IMR-90 (cell line): ENCODE measurements at regions not wholly inside any gene's neighbourhood (a gene's known extent, or its start where the extent isn't known, plus 50 kb on each side); places are given as distances from the start of the nearest gene placed in this dataset.

Source experiments
- ATAC-seq: fragments of 200-7000 bp; cut with Tn5 transposase; 2 replicates; pipeline ENCODE4 v1.9.1; 2020; ENCODE audit warnings: low read depth, mild to moderate bottlenecking, moderate library complexity
- BruUV-seq: library from RNA; stranded (reverse); fragments of 400-500 nt; replicated peaks from 2 replicates; lab custom pipeline; 2021; lab: Mats Ljungman, UMichigan
- CTCF ChIA-PET: fragments of 300-600 bp; formaldehyde crosslinking; extraction: SDS; loops from one replicate; lab custom pipeline; 2021; ENCODE audit warnings: antibody characterized with exemption; lab: Yijun Ruan, JAX
- POLR2A ChIA-PET: fragments of 300-600 bp; sonication (Branson Sonifier 250); formaldehyde crosslinking; loops from one replicate; lab custom pipeline; 2022; ENCODE audit warnings: antibody characterized with exemption; ENCODE audit not compliant: unreplicated experiment; lab: Charles Lee
- DNase-seq: peaks from one replicate; pipeline ENCODE4 v3.0.0; 2013
- H2AFZ ChIP-seq: replicated peaks from 2 replicates; pipeline ENCODE3; 2013; ENCODE audit warnings: low read length, mild to moderate bottlenecking; ENCODE audit not compliant: poor library complexity
- H2AK5ac ChIP-seq: 2 replicates; pipeline ENCODE4 v1.6.1; 2013; ENCODE audit warnings: low read depth, low read length, inconsistent platforms
- H2AK9ac ChIP-seq: replicated peaks from 2 replicates; pipeline ENCODE3; 2013; ENCODE audit warnings: mild to moderate bottlenecking, low read depth, low read length, moderate library complexity; ENCODE audit not compliant: poor library complexity
- H2BK120ac ChIP-seq: 2 replicates; pipeline ENCODE4 v1.6.1; 2013; ENCODE audit warnings: low read depth, low read length, inconsistent platforms
- H2BK15ac ChIP-seq: 3 replicates; pipeline ENCODE4 v1.6.1; 2013; ENCODE audit warnings: low read depth, low read length, inconsistent platforms
- H2BK20ac ChIP-seq: 2 replicates; pipeline ENCODE4 v1.6.1; 2013; ENCODE audit warnings: low read depth, mild to moderate bottlenecking, inconsistent platforms, low read length, moderate library complexity
- H2BK5ac ChIP-seq: 2 replicates; pipeline ENCODE4 v1.6.1; 2013; ENCODE audit warnings: mild to moderate bottlenecking, low read depth, low read length, inconsistent platforms; ENCODE audit not compliant: poor library complexity, severe bottlenecking
- H3K14ac ChIP-seq: replicated peaks from 2 replicates; pipeline ENCODE4 v1.6.1; 2013; ENCODE audit warnings: low read depth, low read length, inconsistent platforms
- H3K18ac ChIP-seq: 2 replicates; pipeline ENCODE4 v1.6.1; 2013; ENCODE audit warnings: low read depth, low read length, control low read depth
- H3K23ac ChIP-seq: 2 replicates; pipeline ENCODE4 v1.6.1; 2013; ENCODE audit warnings: low read depth, low read length, inconsistent platforms
- H3K27ac ChIP-seq: 2 replicates; pipeline ENCODE4 v1.5.1; 2013; ENCODE audit warnings: mild to moderate bottlenecking, control low read depth, low read length; ENCODE audit not compliant: insufficient read depth
- H3K27me3 ChIP-seq: 2 replicates; pipeline ENCODE4 v1.6.1; 2013; ENCODE audit warnings: low read length; ENCODE audit not compliant: control insufficient read depth, insufficient read depth
- H3K36me3 ChIP-seq: 2 replicates; pipeline ENCODE4 v1.6.1; 2013; ENCODE audit warnings: low read length, mixed read lengths; ENCODE audit not compliant: control insufficient read depth, insufficient read depth
- H3K4ac ChIP-seq: 2 replicates; pipeline ENCODE4 v1.6.1; 2013; ENCODE audit warnings: low read depth, low read length, inconsistent platforms
- H3K4me1 ChIP-seq: 2 replicates; pipeline ENCODE4 v1.6.1; 2013; ENCODE audit warnings: low read length, mixed read lengths; ENCODE audit not compliant: control insufficient read depth, insufficient read depth
- H3K4me2 ChIP-seq: 2 replicates; pipeline ENCODE4 v1.6.1; 2013; ENCODE audit warnings: low read depth, mild to moderate bottlenecking, control low read depth, low read length, moderate library complexity
- H3K4me3 ChIP-seq: 2 replicates; pipeline ENCODE4 v1.5.1; 2013; ENCODE audit warnings: low read depth, mild to moderate bottlenecking, control low read depth, low read length, moderate library complexity; ENCODE audit not compliant: insufficient read depth
- H3K56ac ChIP-seq: 2 replicates; pipeline ENCODE4 v1.6.1; 2013; ENCODE audit warnings: low read length, inconsistent platforms; ENCODE audit not compliant: insufficient read depth; ENCODE audit errors: extremely low read depth
- H3K79me1 ChIP-seq, 2 experiments: 2 replicates each; pipeline ENCODE4 v1.6.1; 2013; ENCODE audit warnings: low read length in 2 of 2, inconsistent platforms in 1 of 2, low read depth in 1 of 2
- H3K9ac ChIP-seq: 2 replicates; pipeline ENCODE4 v1.6.1; 2013; ENCODE audit warnings: low read depth, low read length, control low read depth
- H3K9me1 ChIP-seq: 2 replicates; pipeline ENCODE4 v1.6.1; 2013; ENCODE audit warnings: low read length, inconsistent platforms; ENCODE audit not compliant: insufficient read depth
- H3K9me3 ChIP-seq: 2 replicates; pipeline ENCODE4 v1.6.1; 2013; ENCODE audit warnings: low read length; ENCODE audit not compliant: control insufficient read depth, insufficient read depth
- H4K20me1 ChIP-seq: 2 replicates; pipeline ENCODE4 v1.6.1; 2013; ENCODE audit warnings: low read length, inconsistent platforms; ENCODE audit not compliant: insufficient read depth
- H4K5ac ChIP-seq: 2 replicates; pipeline ENCODE4 v1.6.1; 2013; ENCODE audit warnings: mild to moderate bottlenecking, low read depth, low read length, control low read depth
- H4K8ac ChIP-seq, 2 experiments: 2 replicates each; pipeline ENCODE4 v1.6.1; 2013; ENCODE audit warnings: low read depth in 2 of 2, low read length in 2 of 2, control low read depth in 1 of 2, inconsistent platforms in 1 of 2
- H4K91ac ChIP-seq: 2 replicates; pipeline ENCODE4 v1.6.1; 2013; ENCODE audit warnings: low read depth, low read length, inconsistent platforms; ENCODE audit not compliant: insufficient read depth
- CHD1 ChIP-seq: IDR thresholded peaks from 2 replicates; pipeline ENCODE4 v1.6.1; 2012; ENCODE audit warnings: low read depth, low read length, improper control_type of control experiment
- dilution Hi-C: fragments of 300-500 bp; cut with HindIII; formaldehyde crosslinking; loops from one replicate; pipeline ENCODE4 v1.14.3; 2018; ENCODE audit warnings: low sequenced_read_pairs; ENCODE audit not compliant: unreplicated experiment
- in situ Hi-C: fragments of 300-500 bp; cut with MboI; formaldehyde crosslinking; loops from 3 replicates; pipeline ENCODE4 v1.14.3; 2019; ENCODE audit warnings: low sequenced_read_pairs, inconsistent platforms, mixed read lengths
- intact Hi-C: fragments of 100-400 bp; cut with micrococcal nuclease; formaldehyde crosslinking; loops from 2 replicates; pipeline ENCODE4 v1.10.0; 2022

GRCh38 chr11:16572945-16573344 lies 165.5 kb upstream of the C11orf58 start:
- no peak overlapping the region for H4K91ac ChIP-seq
- H4K20me1 ChIP-seq, result peaks cover 3% of the 10 kb centered on the region; the same call in 1 of the 2 replicates
- H3K9ac ChIP-seq, result no peak overlapping the region
- H3K23ac ChIP-seq, result no peak overlapping the region
- H3K27ac ChIP-seq, result no peak overlapping the region
- H2AK9ac ChIP-seq, result no peak overlapping the region
- no peak overlapping the region for H3K14ac ChIP-seq
- H3K9me1 ChIP-seq, result no peaks in the 10 kb centered on the region; the same call in 1 of the 2 replicates
- H3K36me3 ChIP-seq, result no peaks in the 10 kb centered on the region
- no peak overlapping the region for H2BK120ac ChIP-seq
- peaks cover 2 to 9% of the 10 kb centered on the region in 2 experiments; a peak in 3 of 4 replicates for H3K79me1 ChIP-seq
- dilution Hi-C loops (no loop called here), in situ Hi-C loops (no loop called here), intact Hi-C loops (no loop called here)
- DNase-seq (peak; percentile 16), ATAC-seq (peak; percentile 42; the same call in 1 of the 2 replicates)
- no TSS peak for BruUV-seq
- H2AFZ ChIP-seq, result no peak overlapping the region
- no peaks in the 10 kb centered on the region for H3K4me1 ChIP-seq
- no peaks in the 10 kb centered on the region for H3K9me3 ChIP-seq
- no peak overlapping the region for H3K4ac ChIP-seq
- H2BK15ac ChIP-seq, result no peak overlapping the region
- H4K8ac ChIP-seq, result no peak overlapping the region
- no peak overlapping the region for H2AK5ac ChIP-seq
- H3K27me3 ChIP-seq, result no peaks in the 10 kb centered on the region
- no peak overlapping the region for H2BK5ac ChIP-seq
- no peak overlapping the region for H3K4me2 ChIP-seq
- no peak for TF ChIP-seq CHD1
- no peak overlapping the region for H2BK20ac ChIP-seq
- no peak overlapping the region for H3K56ac ChIP-seq
- POLR2A ChIA-PET, result no interaction called here
- H3K18ac ChIP-seq, result no peak overlapping the region
- H3K4me3 ChIP-seq, result no peak overlapping the region
- H4K5ac ChIP-seq, result no peak overlapping the region
- CTCF ChIA-PET, result no interaction called here
